GM23338 (cell line): ENCODE measurements at regions not wholly inside any gene's neighbourhood (a gene's known extent, or its start where the extent isn't known, plus 50 kb on each side); places are given as distances from the start of the nearest gene placed in this dataset.

ENCODE experiments used
- CREB1 ChIP-seq: fragments of 250-450 bp; sonication (Bioruptor Pico); IDR thresholded peaks from 2 replicates; pipeline ENCODE4 v1.5.0; 2020; ENCODE audit warnings: low read depth, mild to moderate bottlenecking, moderate library complexity
- CTCF ChIP-seq, 2 experiments: fragments of 200-600 bp in 1 of 2; sonication (generic) in 1 of 2; conservative IDR thresholded peaks; 2 replicates each; pipeline versions ENCODE4 v1.5.1 to v1.6.1; 2016 to 2017; ENCODE audit warnings: antibody characterized with exemption in 2 of 2, low read depth in 2 of 2, mild to moderate bottlenecking in 2 of 2, moderate library complexity in 1 of 2
- EZH2 ChIP-seq: fragments of 200-600 bp; sonication (generic); IDR thresholded peaks from one replicate; pipeline ENCODE4 v1.8.0; 2017; ENCODE audit warnings: antibody characterized with exemption, mild to moderate bottlenecking, low read depth; ENCODE audit not compliant: unreplicated experiment
- EZH2phosphoT487 ChIP-seq: fragments of 200-600 bp; sonication (generic); IDR thresholded peaks from one replicate; pipeline ENCODE4 v1.8.1; 2018; ENCODE audit warnings: antibody characterized with exemption; ENCODE audit not compliant: unreplicated experiment
- JUNB ChIP-seq: IDR thresholded peaks from one replicate; pipeline ENCODE4 v1.6.1; 2016; ENCODE audit warnings: antibody characterized with exemption; ENCODE audit not compliant: unreplicated experiment
- NANOG ChIP-seq: IDR thresholded peaks from 2 replicates; pipeline ENCODE4 v1.6.1; 2016; ENCODE audit warnings: antibody characterized with exemption, borderline replicate concordance
- POLR2AphosphoS5 ChIP-seq: IDR thresholded peaks from 2 replicates; pipeline ENCODE4 v1.6.1; 2016; ENCODE audit warnings: antibody characterized with exemption, low read depth
- STAT1 ChIP-seq: IDR thresholded peaks from one replicate; pipeline ENCODE4 v1.6.1; 2016; ENCODE audit warnings: antibody characterized with exemption; ENCODE audit not compliant: unreplicated experiment
- ZNF331 ChIP-seq: fragments of 250-450 bp; sonication (Bioruptor Pico); IDR thresholded peaks from 2 replicates; pipeline ENCODE4 v1.5.0; 2020; ENCODE audit warnings: low read depth, mild to moderate bottlenecking, moderate library complexity
- ZNF462 ChIP-seq: fragments of 250-450 bp; sonication (Bioruptor Pico); IDR thresholded peaks from 2 replicates; pipeline ENCODE4 v1.5.0; 2020; ENCODE audit warnings: mild to moderate bottlenecking, moderate library complexity
- TF ChIP-seq, protein P1 (sequence below): IDR thresholded peaks from one replicate; pipeline ENCODE4 v1.6.1; 2018; ENCODE audit warnings: antibody characterized with exemption; ENCODE audit not compliant: unreplicated experiment
- TF ChIP-seq, protein P2 (sequence below): IDR thresholded peaks from 2 replicates; pipeline ENCODE4 v1.6.1; 2016; ENCODE audit warnings: antibody characterized with exemption

- TF ChIP-seq CREB1 (CRISPR knock-in tag) (no peak), NANOG (no peak), CTCF (conservative IDR thresholded peaks at IDR 0.05; ENCODE audit: low read depth in 2 of 2) (no peak), EZH2phosphoT487 (no peak), POLR2AphosphoS5 (no peak), EZH2 (no peak), STAT1 (no peak), ZNF462 (CRISPR knock-in tag) (no peak), ZNF331 (CRISPR knock-in tag) (no peak), JUNB (no peak)
- TF ChIP-seq, protein P1, sequence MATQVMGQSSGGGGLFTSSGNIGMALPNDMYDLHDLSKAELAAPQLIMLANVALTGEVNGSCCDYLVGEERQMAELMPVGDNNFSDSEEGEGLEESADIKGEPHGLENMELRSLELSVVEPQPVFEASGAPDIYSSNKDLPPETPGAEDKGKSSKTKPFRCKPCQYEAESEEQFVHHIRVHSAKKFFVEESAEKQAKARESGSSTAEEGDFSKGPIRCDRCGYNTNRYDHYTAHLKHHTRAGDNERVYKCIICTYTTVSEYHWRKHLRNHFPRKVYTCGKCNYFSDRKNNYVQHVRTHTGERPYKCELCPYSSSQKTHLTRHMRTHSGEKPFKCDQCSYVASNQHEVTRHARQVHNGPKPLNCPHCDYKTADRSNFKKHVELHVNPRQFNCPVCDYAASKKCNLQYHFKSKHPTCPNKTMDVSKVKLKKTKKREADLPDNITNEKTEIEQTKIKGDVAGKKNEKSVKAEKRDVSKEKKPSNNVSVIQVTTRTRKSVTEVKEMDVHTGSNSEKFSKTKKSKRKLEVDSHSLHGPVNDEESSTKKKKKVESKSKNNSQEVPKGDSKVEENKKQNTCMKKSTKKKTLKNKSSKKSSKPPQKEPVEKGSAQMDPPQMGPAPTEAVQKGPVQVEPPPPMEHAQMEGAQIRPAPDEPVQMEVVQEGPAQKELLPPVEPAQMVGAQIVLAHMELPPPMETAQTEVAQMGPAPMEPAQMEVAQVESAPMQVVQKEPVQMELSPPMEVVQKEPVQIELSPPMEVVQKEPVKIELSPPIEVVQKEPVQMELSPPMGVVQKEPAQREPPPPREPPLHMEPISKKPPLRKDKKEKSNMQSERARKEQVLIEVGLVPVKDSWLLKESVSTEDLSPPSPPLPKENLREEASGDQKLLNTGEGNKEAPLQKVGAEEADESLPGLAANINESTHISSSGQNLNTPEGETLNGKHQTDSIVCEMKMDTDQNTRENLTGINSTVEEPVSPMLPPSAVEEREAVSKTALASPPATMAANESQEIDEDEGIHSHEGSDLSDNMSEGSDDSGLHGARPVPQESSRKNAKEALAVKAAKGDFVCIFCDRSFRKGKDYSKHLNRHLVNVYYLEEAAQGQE, result no peak
- TF ChIP-seq, protein P2, sequence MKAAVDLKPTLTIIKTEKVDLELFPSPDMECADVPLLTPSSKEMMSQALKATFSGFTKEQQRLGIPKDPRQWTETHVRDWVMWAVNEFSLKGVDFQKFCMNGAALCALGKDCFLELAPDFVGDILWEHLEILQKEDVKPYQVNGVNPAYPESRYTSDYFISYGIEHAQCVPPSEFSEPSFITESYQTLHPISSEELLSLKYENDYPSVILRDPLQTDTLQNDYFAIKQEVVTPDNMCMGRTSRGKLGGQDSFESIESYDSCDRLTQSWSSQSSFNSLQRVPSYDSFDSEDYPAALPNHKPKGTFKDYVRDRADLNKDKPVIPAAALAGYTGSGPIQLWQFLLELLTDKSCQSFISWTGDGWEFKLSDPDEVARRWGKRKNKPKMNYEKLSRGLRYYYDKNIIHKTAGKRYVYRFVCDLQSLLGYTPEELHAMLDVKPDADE, result no peak
These were observed 64.9 kb upstream of the EED start for GRCh38 chr11:86179646-86180064.
